Small intestine (tissue), 7 donors: ENCODE measurements at regions not wholly inside any gene's neighbourhood (a gene's known extent, or its start where the extent isn't known, plus 50 kb on each side); places are given as distances from the start of the nearest gene placed in this dataset.

Source experiments
- DNase-seq, 2 donors: peaks; one replicate each; pipeline versions ENCODE4 v3.0.0 to v3.0.0-alpha.2; 2013
- FAIRE-seq: peaks from 2 replicates; lab custom pipeline; 2012; peaks lifted over from hg19 to GRCh38; lab: Jason Lieb, UNC
- H3K27ac ChIP-seq, 3 donors: one replicate each; pipeline ENCODE4 v1.5.1; 2013; ENCODE audit warnings: low read length in 2 of 3, mild to moderate bottlenecking in 2 of 3, control low read depth in 1 of 3, inconsistent platforms in 1 of 3, low read depth in 1 of 3, moderate library complexity in 1 of 3
- H3K27me3 ChIP-seq, 3 donors: one replicate each; pipeline ENCODE4 v1.6.1; 2013; ENCODE audit warnings: low read length in 3 of 3, inconsistent platforms in 1 of 3; ENCODE audit not compliant: control insufficient read depth in 3 of 3, insufficient read depth in 3 of 3
- H3K36me3 ChIP-seq, 3 donors: one replicate each; pipeline ENCODE4 v1.6.1; 2013; ENCODE audit warnings: low read length in 3 of 3, inconsistent platforms in 1 of 3, low read depth in 1 of 3, mild to moderate bottlenecking in 1 of 3, moderate library complexity in 1 of 3; ENCODE audit not compliant: control insufficient read depth in 3 of 3, insufficient read depth in 2 of 3
- H3K4me1 ChIP-seq, 3 donors: one replicate each; pipeline ENCODE4 v1.6.1; 2013; ENCODE audit warnings: low read length in 2 of 3, inconsistent platforms in 1 of 3, low read depth in 1 of 3, mild to moderate bottlenecking in 1 of 3, moderate library complexity in 1 of 3; ENCODE audit not compliant: control insufficient read depth in 3 of 3, insufficient read depth in 2 of 3
- H3K4me3 ChIP-seq, 3 donors: one replicate each; pipeline ENCODE4 v1.5.1; 2013; ENCODE audit warnings: low read length in 3 of 3, control low read depth in 1 of 3, inconsistent platforms in 1 of 3, low read depth in 1 of 3, mild to moderate bottlenecking in 1 of 3, moderate library complexity in 1 of 3
- H3K9me3 ChIP-seq, 2 donors: one replicate each; pipeline ENCODE4 v1.6.1; 2013; ENCODE audit warnings: low read depth in 1 of 2, low read length in 1 of 2; ENCODE audit not compliant: control insufficient read depth in 2 of 2, insufficient read depth in 1 of 2
- WGBS, 3 donors: extraction: QIAGEN DNeasy Blood & Tissue Kit; methylation state at CpG; one replicate each; pipeline ENCODE4 v1.1.7; 2013; 5-methylcytosine and 5-hydroxymethylcytosine counted together
- donor health status: healthy with polysubstance abuse.
- donor health status: control.
- donor health status: control.
- donor health status: Bipolar disorder and iron deficiency.
- donor health status: healthy.

- no peaks in the 10 kb centered on the region for H3K9me3 ChIP-seq
- no peak overlapping the region for H3K27ac ChIP-seq
- no peaks in the 10 kb centered on the region for H3K4me1 ChIP-seq
- H3K36me3 ChIP-seq = no peaks in the 10 kb centered on the region
- no peaks in the 10 kb centered on the region for H3K27me3 ChIP-seq
- H3K4me3 ChIP-seq = no peak overlapping the region
- WGBS, 3 donors = 36 to 70% (median 52%) methylated on average over 3 of the region's 3 CpGs
- DNase-seq (no peak), FAIRE-seq (no peak)
Measured at GRCh38 chr5:88536146-88536545, 267.5 kb upstream of the TMEM161B start.

GRCh38 chr5:88524941-88525340, 256.3 kb upstream of the TMEM161B start:
- FAIRE-seq (no peak), DNase-seq (no peak)
- WGBS, 3 donors = 67 to 79% (median 79%) methylated on average over 3 of the region's 3 CpGs
- no peak overlapping the region for H3K4me3 ChIP-seq
- H3K9me3 ChIP-seq = no peaks in the 10 kb centered on the region
- no peaks in the 10 kb centered on the region for H3K36me3 ChIP-seq
- H3K27me3 ChIP-seq = no peaks in the 10 kb centered on the region
- no peak overlapping the region for H3K27ac ChIP-seq
- H3K4me1 ChIP-seq = no peaks in the 10 kb centered on the region

- FAIRE-seq (no peak), DNase-seq (no peak)
- Histone ChIP-seq H3K36me3 (no peaks in the 10 kb centered on the region), H3K27me3 (no peaks in the 10 kb centered on the region), H3K27ac (no peak overlapping the region), H3K4me3 (no peak overlapping the region), H3K9me3 (no peaks in the 10 kb centered on the region), H3K4me1 (no peaks in the 10 kb centered on the region)
Measured at GRCh38 chr5:88519066-88519465, 250.4 kb upstream of the TMEM161B start.

GRCh38 chr5:88518131-88519016, 249.7 kb upstream of the TMEM161B start:
- WGBS, 3 donors = 75 to 88% (median 79%) methylated on average over 4 of the region's 4 CpGs
- Histone ChIP-seq H3K27me3 (no peaks in the 10 kb centered on the region), H3K27ac (no peak overlapping the region), H3K9me3 (no peaks in the 10 kb centered on the region), H3K4me3 (no peak overlapping the region), H3K4me1 (no peaks in the 10 kb centered on the region), H3K36me3 (no peaks in the 10 kb centered on the region)
- no peak for FAIRE-seq
- DNase-seq = no peak

GRCh38 chr5:88515881-88516819, 247.5 kb upstream of the TMEM161B start:
- Histone ChIP-seq H3K4me1 (no peaks in the 10 kb centered on the region), H3K4me3 (no peak overlapping the region), H3K27ac (no peak overlapping the region), H3K9me3 (no peaks in the 10 kb centered on the region), H3K36me3 (no peaks in the 10 kb centered on the region), H3K27me3 (peaks cover 0 to 3% (median 0%) of the 10 kb centered on the region in 3 donors)
- WGBS, 3 donors = 16 to 38% (median 29%) methylated on average over 11 of the region's 11 CpGs
- FAIRE-seq (no peak), DNase-seq (peak; percentile 28 to 68)

- WGBS, 3 donors = 93 to 100% (median 97%) methylated on average over 1 of the region's 1 CpG
Measured at GRCh38 chr5:88515068-88515467, 246.4 kb upstream of the TMEM161B start.

GRCh38 chr5:88509403-88509802, 240.8 kb upstream of the TMEM161B start:
- Histone ChIP-seq H3K4me3 (no peak overlapping the region), H3K9me3 (no peaks in the 10 kb centered on the region), H3K36me3 (no peaks in the 10 kb centered on the region), H3K27ac (no peak overlapping the region), H3K4me1 (peaks cover 0 to 5% (median 0%) of the 10 kb centered on the region in 3 donors), H3K27me3 (peaks cover 0 to 6% (median 0%) of the 10 kb centered on the region in 3 donors)
- FAIRE-seq = no peak
- WGBS, 3 donors = 50 to 69% (median 63%) methylated on average over 3 of the region's 3 CpGs
- DNase-seq = peak in 1 of 2 donors; percentile 55

More at GRCh38 chr5:88515068-88515467, 246.4 kb upstream of the TMEM161B start:
- Histone ChIP-seq H3K4me3 (no peak overlapping the region), H3K36me3 (no peaks in the 10 kb centered on the region), H3K27me3 (peaks cover 0 to 3% (median 0%) of the 10 kb centered on the region in 3 donors), H3K27ac (no peak overlapping the region), H3K9me3 (no peaks in the 10 kb centered on the region), H3K4me1 (no peaks in the 10 kb centered on the region)
- FAIRE-seq = no peak
- no peak for DNase-seq

- DNase-seq (no peak), FAIRE-seq (no peak)
- no peaks in the 10 kb centered on the region for H3K9me3 ChIP-seq
- no peak overlapping the region for H3K4me3 ChIP-seq
- peaks cover 0 to 5% (median 0%) of the 10 kb centered on the region in 3 donors for H3K4me1 ChIP-seq
- WGBS, 3 donors = 78 to 86% (median 84%) methylated on average over 4 of the region's 4 CpGs
- H3K27ac ChIP-seq = no peak overlapping the region
- H3K27me3 ChIP-seq = peaks cover 0 to 8% (median 0%) of the 10 kb centered on the region in 3 donors
- no peaks in the 10 kb centered on the region for H3K36me3 ChIP-seq
Measured at GRCh38 chr5:88507261-88507660, 238.6 kb upstream of the TMEM161B start.
